ENCODE measurements at regions not wholly inside any gene's neighbourhood (a gene's known extent, or its start where the extent isn't known, plus 50 kb on each side); places are given as distances from the start of the nearest gene placed in this dataset.
A peak's percentile ranks its signal among the peaks of the same experiment; 100 is the strongest.
"Not testable (repeated sequence)": the region's sequence is repeated elsewhere in the genome, so short reads cannot be mapped to it uniquely, and the experiment has no call there.

DNA sequence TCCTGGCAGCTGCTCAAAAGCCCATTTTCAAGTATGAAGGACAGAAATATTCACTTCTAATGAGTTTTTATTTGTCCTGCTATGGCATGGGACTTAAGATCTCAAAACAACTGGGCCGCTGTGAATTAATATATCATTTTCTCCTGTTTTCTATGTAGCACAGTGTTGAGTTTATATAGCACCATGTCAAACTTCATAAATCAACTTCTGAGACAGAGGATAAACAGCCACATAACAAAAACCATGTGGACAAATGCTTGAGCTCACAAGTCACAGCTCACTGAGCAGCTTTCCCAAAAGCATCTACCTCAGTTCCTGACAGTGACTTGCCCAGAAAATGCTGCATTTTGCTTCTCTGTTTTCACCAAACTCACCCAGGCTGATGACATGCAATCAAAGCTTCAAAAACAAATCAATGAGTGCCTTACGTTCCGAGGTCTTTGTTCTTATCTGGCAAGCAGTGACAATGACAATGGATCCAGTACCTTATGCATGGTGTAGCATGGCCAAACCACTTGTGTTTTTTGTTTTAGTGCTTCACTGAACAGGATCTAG, 722.6 kb downstream of the LRRIQ3 start:
- TF ChIP-seq, protein P1, sequence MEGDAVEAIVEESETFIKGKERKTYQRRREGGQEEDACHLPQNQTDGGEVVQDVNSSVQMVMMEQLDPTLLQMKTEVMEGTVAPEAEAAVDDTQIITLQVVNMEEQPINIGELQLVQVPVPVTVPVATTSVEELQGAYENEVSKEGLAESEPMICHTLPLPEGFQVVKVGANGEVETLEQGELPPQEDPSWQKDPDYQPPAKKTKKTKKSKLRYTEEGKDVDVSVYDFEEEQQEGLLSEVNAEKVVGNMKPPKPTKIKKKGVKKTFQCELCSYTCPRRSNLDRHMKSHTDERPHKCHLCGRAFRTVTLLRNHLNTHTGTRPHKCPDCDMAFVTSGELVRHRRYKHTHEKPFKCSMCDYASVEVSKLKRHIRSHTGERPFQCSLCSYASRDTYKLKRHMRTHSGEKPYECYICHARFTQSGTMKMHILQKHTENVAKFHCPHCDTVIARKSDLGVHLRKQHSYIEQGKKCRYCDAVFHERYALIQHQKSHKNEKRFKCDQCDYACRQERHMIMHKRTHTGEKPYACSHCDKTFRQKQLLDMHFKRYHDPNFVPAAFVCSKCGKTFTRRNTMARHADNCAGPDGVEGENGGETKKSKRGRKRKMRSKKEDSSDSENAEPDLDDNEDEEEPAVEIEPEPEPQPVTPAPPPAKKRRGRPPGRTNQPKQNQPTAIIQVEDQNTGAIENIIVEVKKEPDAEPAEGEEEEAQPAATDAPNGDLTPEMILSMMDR (conservative IDR thresholded peaks at IDR 0.05; ENCODE audit: low read depth, low read length) = no peak
- no peak for DNase-seq (ENCODE audit: low read depth)
- H3K4me3 ChIP-seq (ENCODE audit: low read depth, low read length) = no peak overlapping the region

DNA sequence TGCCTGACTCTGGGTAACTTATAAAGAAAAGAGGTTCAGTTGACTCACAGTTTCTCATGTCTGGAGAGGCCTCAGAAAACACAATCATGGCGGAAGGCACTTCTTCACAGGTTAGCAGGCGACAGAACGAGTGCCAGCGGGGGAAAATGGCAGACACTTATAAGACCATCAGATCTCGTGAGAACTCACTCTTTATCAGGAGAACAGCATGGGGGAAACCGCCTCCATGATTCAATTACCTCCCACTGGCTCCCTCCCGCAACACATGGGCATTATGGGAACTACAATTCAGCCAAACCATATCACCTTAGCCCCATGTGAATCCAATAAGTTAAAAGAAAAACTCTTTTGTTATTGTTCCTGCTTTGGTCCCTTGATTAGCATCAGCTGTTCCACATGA, 725.2 kb downstream of the LRRIQ3 start:
- TF ChIP-seq, protein P1 (conservative IDR thresholded peaks at IDR 0.05; ENCODE audit: low read depth, low read length) = no peak
- DNase-seq (ENCODE audit: low read depth) = no peak
- H3K4me3 ChIP-seq (ENCODE audit: low read depth, low read length) = no peak overlapping the region

DNA sequence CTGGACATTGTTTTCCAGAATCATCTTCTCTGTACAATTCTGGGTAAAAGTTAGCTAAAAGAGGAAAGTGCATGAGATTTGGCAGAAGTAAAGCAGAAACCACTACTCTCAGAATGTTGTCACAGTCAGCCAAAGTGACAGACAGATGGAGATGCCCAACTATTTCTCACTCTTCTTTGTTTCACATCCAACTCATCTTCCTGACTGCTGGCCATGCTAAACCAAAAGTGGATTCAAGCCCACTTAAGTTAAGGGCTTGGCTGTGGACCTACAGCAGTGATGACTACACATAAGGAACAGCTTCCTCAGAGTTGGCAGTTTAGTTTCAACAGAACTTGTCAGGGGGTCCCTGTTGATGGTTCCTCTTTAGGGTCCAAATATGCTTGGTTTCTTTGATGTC, 730.2 kb downstream of the LRRIQ3 start:
- TF ChIP-seq, protein P1 (conservative IDR thresholded peaks at IDR 0.05; ENCODE audit: low read depth, low read length) = no peak
- no peak overlapping the region for H3K4me3 ChIP-seq (ENCODE audit: low read depth, low read length)
- no peak for DNase-seq (ENCODE audit: low read depth)

- DNase-seq (ENCODE audit: low read depth) = no peak
- TF ChIP-seq, protein P1 (conservative IDR thresholded peaks at IDR 0.05; ENCODE audit: low read depth, low read length) = no peak
- H3K4me3 ChIP-seq (ENCODE audit: low read depth, low read length) = no peak overlapping the region
Observed at GRCh38 chr1:73463873-73464272, 734.1 kb downstream of the LRRIQ3 start.

DNA sequence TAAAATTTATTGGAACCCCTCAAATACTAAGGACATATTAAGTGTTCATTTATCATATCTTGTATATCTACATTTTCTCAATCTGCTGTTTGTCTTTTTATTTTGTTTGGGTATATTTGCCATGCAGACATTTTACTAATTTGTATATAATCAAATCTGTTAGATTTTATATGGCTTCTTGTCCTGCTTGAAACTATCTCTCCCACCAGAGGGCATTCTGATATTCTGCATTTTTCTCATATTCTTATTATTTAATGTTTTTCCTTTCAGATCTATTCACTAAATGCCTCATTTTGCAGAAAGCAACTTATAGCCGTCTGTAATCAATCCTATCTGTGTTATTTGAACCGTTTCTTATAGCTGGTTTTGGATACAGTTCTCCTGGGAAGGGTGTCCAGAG, 745.5 kb downstream of the LRRIQ3 start:
- peak; percentile 0 for DNase-seq (ENCODE audit: low read depth)
- no peak overlapping the region for H3K4me3 ChIP-seq (ENCODE audit: low read depth, low read length)
- TF ChIP-seq, protein P1 (conservative IDR thresholded peaks at IDR 0.05; ENCODE audit: low read depth, low read length) = no peak

GRCh38 chr1:73450668-73451067, 747.3 kb downstream of the LRRIQ3 start:
- H3K4me3 ChIP-seq (ENCODE audit: low read depth, low read length); DNase-seq (ENCODE audit: low read depth): not testable (repeated sequence)

DNA sequence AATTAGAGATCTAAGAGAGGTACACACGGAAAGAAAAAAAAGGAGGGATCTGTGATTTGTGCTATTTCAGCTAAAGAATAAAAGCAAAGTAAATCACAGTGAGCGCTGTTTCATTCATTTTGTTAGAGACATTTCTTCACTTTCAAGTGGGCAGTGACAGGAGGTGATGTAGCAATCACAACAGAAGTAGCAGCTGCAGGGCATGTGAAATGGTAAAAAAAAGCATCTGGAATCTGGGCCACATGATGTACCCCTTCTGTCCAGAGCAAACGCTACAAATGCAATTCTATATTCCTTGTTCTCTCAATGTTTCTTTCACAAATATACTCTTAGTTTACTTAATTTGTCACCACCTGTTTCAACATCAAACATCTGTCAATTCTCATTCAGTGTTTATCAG, 786.5 kb downstream of the LRRIQ3 start:
- TF ChIP-seq, protein P1 (conservative IDR thresholded peaks at IDR 0.05; ENCODE audit: low read depth, low read length) = no peak
- DNase-seq (ENCODE audit: low read depth) = no peak
- H3K4me3 ChIP-seq (ENCODE audit: low read depth, low read length) = no peak overlapping the region
